ENCODE measurements at regions not wholly inside any gene's neighbourhood (a gene's known extent, or its start where the extent isn't known, plus 50 kb on each side); places are given as distances from the start of the nearest gene placed in this dataset.
A peak's percentile ranks its signal among the peaks of the same experiment; 100 is the strongest.

DNA sequence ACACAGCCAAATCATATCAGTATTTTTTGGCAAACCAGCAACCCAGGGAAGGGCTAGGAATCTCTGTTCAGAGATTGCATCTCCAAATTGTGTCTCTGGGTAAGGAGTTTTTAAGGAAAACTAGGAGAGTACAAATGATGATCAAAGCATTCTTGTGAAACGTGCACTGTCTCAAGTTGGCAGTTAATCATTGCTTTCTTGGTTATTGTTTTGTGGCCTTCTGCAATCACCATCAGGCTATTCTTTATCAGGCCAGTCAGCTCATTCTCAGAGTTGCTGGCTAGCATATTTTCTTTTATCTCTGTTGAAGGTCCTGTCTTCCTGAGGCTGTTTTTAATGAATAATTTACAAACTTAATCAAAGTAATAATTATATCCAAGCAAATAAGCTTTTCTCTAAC is 129.1 kb upstream of the CCDC179 start:
- TF ChIP-seq, protein P1, sequence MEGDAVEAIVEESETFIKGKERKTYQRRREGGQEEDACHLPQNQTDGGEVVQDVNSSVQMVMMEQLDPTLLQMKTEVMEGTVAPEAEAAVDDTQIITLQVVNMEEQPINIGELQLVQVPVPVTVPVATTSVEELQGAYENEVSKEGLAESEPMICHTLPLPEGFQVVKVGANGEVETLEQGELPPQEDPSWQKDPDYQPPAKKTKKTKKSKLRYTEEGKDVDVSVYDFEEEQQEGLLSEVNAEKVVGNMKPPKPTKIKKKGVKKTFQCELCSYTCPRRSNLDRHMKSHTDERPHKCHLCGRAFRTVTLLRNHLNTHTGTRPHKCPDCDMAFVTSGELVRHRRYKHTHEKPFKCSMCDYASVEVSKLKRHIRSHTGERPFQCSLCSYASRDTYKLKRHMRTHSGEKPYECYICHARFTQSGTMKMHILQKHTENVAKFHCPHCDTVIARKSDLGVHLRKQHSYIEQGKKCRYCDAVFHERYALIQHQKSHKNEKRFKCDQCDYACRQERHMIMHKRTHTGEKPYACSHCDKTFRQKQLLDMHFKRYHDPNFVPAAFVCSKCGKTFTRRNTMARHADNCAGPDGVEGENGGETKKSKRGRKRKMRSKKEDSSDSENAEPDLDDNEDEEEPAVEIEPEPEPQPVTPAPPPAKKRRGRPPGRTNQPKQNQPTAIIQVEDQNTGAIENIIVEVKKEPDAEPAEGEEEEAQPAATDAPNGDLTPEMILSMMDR (conservative IDR thresholded peaks at IDR 0.05), result no peak
- no peak for TF ChIP-seq ZFX (IDR thresholded peaks at IDR 0.05)
- no peak overlapping the region for H3K27ac ChIP-seq

DNA sequence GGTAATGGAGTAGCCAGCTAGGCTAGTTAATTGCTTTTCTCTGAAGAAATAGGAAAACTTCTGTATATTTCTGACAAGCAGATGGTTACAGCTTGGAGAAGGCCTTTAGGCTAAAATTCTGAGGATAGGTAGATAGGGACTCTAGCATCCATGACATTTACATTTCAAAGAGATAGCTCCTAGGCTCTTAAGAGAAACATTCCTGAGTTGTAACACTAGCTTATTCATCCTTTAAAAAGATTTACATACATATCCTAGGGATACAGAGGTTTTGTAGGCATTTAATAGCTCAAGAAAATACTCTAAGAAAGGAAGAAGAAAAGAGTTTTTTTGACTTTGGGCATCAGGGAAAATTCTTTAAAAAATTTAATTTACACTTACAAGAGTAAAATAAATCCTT is 130.9 kb upstream of the CCDC179 start:
- H3K27ac ChIP-seq, result no peak overlapping the region

DNA sequence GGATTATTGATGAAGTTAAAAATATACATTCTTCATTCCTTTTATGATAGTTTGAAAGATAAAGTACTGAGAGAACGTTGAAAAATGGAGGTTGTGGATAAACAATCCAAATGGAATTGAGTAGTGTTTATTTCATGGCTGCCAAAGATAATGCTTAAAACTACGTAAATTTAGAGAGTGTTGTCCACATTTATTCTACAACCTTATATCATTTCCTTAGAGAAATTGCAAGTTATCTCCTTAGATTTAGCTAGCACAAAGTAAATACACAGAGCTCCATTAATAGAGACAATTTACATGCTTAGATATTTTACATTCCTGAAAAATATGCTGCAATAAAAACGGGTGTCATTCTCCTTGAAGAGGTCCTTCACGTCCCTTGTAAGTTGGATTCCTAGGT is 146.5 kb upstream of the CCDC179 start:
- TF ChIP-seq ZFX (IDR thresholded peaks at IDR 0.05), result no peak
- TF ChIP-seq, protein P1 (conservative IDR thresholded peaks at IDR 0.05), result no peak

More for the DNA sequence above, 130.9 kb upstream of the CCDC179 start:
- no peak for TF ChIP-seq ZFX (IDR thresholded peaks at IDR 0.05)
- TF ChIP-seq, protein P1 (conservative IDR thresholded peaks at IDR 0.05), result no peak

GRCh38 chr11:23010790-23011335 is 150.6 kb upstream of the CCDC179 start:
- H3K27ac ChIP-seq, result no peak overlapping the region
- TF ChIP-seq ZFX (IDR thresholded peaks at IDR 0.05), result no peak
- TF ChIP-seq, protein P1 (conservative IDR thresholded peaks at IDR 0.05), result no peak

More for the DNA sequence above, 146.5 kb upstream of the CCDC179 start:
- no peak overlapping the region for H3K27ac ChIP-seq

- TF ChIP-seq, protein P1 (conservative IDR thresholded peaks at IDR 0.05), result no peak
- no peak for TF ChIP-seq ZFX (IDR thresholded peaks at IDR 0.05)
- H3K27ac ChIP-seq, result no peak overlapping the region
Measured at GRCh38 chr11:23012930-23013329, 152.7 kb upstream of the CCDC179 start.

DNA sequence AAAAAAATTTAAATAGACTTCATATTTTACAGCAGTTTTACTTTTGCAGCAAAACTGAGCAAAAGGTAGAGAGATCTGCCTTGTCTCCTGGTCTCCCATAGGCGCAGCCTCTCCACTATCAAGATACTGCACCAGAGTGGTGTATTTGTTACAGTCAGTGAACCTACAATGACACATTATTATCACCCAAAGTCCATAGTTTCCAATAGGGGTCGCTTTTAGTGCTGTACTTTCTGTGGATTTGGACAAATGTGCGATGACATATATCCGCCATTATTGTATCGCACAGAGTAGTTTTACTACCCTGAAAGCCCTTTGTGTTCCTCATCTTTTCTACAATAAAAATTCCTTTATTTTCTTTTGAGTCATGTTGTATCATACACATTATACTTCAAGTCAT is 153.2 kb upstream of the CCDC179 start:
- TF ChIP-seq, protein P1 (conservative IDR thresholded peaks at IDR 0.05), result no peak
- TF ChIP-seq ZFX (IDR thresholded peaks at IDR 0.05), result no peak
- H3K27ac ChIP-seq, result no peak overlapping the region

DNA sequence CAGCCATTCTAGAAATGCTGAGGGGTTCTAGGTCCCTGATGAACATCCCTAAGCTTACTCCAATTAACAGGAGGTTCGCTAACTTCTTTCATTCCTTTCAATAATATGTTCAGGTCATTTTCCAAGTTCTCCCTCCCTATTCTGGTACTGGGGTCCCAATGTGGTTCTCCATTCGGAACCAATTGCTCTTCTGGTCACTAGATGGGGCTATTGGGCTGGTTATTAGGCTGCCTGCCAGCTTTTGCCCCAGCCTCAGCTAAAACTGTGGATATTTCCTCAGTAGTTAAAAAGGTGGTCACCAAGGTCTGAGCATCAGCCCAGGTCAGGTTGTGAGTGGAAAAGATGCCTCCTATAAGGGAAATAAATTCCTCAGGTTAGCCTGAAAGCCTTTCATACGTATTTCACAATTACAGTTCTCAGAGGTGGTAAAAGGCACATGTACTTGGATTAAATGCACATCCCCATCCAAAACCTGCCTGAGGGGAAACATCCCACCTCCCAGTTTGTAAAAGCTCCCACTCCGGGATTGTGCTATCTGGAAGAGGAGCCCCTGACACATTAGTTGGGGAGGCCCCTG is 161.1 kb upstream of the CCDC179 start:
- TF ChIP-seq ZFX (IDR thresholded peaks at IDR 0.05), result no peak
- TF ChIP-seq, protein P1 (conservative IDR thresholded peaks at IDR 0.05), result peak; percentile 82
- peak overlapping the region; percentile 32; the same call in 1 of the 2 replicates for H3K27ac ChIP-seq

Data from C4-2B (cell line).